B cell (primary cell): ENCODE measurements at regions not wholly inside any gene's neighbourhood (a gene's known extent, or its start where the extent isn't known, plus 50 kb on each side); places are given as distances from the start of the nearest gene placed in this dataset.

Experiments
- CTCF ChIP-seq: fragments of 200-600 bp; IDR thresholded peaks from one replicate; pipeline ENCODE4 v1.8.0; 2022; ENCODE audit warnings: antibody characterized with exemption, mild to moderate bottlenecking
- EZH2 ChIP-seq: IDR thresholded peaks from 2 replicates; pipeline ENCODE4 v1.6.1; 2012; ENCODE audit warnings: borderline replicate concordance, low read depth, mild to moderate bottlenecking, moderate library complexity, low read length; ENCODE audit not compliant: insufficient read depth, poor library complexity, severe bottlenecking

- TF ChIP-seq CTCF (no peak), EZH2 (no peak)
Measured at GRCh38 chr13:65497265-65497664, 1732.9 kb downstream of the PCDH9 start.
